Ovary (tissue), 3 donors: ENCODE measurements at regions not wholly inside any gene's neighbourhood (a gene's known extent, or its start where the extent isn't known, plus 50 kb on each side); places are given as distances from the start of the nearest gene placed in this dataset.

Experiments used
- CTCF ChIP-seq, 3 donors: fragments of 450-650 bp in 2 of 3; fragments of 200-600 bp in 1 of 3; IDR thresholded peaks; one replicate each; pipeline versions ENCODE4 v1.5.1 to v1.8.0; 2016 to 2022; ENCODE audit warnings: antibody characterized with exemption in 3 of 3, mild to moderate bottlenecking in 1 of 3
- POLR2A ChIP-seq: fragments of 450-650 bp; IDR thresholded peaks from one replicate; pipeline ENCODE4 v1.6.1; 2017; ENCODE audit warnings: antibody characterized with exemption, mild to moderate bottlenecking, moderate library complexity
- donor health status: DM: no; HTN: no; CAD: no.

GRCh38 chr5:72013766-72014624 is 93.3 kb upstream of the MAP1B start:
- TF ChIP-seq POLR2A (no peak), CTCF (IDR thresholded peaks at IDR 0.05) (no peak)
